ENCODE measurements at regions not wholly inside any gene's neighbourhood (a gene's known extent, or its start where the extent isn't known, plus 50 kb on each side); places are given as distances from the start of the nearest gene placed in this dataset.

DNA sequence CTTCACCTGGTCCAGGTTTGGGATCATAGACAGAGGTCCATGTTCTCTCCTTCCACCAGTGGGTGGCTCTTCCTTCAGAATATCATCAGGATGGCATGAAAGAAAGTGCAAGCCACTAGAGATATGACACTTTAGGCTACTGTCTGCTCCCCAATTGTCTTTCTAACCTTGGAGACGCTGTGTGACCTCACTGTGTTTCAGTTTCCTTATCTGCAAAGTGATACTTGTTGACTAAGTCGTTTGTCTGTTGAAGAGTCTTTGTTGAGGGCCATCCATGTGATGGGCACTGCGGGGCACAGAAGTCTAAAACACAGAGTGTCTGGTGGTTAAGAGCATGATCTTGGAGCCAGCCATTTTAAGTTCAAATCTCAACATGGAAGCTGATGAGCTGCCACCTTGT lies 259.9 kb upstream of the THSD7B start:
- BruUV-seq (replicated peaks), result no TSS peak
- CTCF ChIA-PET (ENCODE audit: low intra/inter-chr PET ratio), result no interaction called here
- no peaks in the 10 kb centered on the region for H3K9me3 ChIP-seq (replicated peaks; ENCODE audit: control insufficient read depth, insufficient read depth, low read depth, low read length)

More for the DNA sequence above, 259.9 kb upstream of the THSD7B start:
- Histone ChIP-seq H4K20me1 (replicated peaks; ENCODE audit: control insufficient read depth, insufficient read depth, low read length) (no peaks in the 10 kb centered on the region), H3K4me2 (ENCODE audit: insufficient read depth, low read length) (no peak overlapping the region), H3K9ac (ENCODE audit: insufficient read depth in 1 of 2, low read depth in 2 of 2, low read length in 2 of 2) (no peak overlapping the region), H3K79me2 (ENCODE audit: control insufficient read depth, insufficient read depth, low read length) (no peaks in the 10 kb centered on the region), H3K4me1 (replicated peaks in 1 of 2; ENCODE audit: control insufficient read depth in 2 of 2, insufficient read depth in 2 of 2, low read length in 2 of 2) (no peaks in the 10 kb centered on the region), H3K27ac (ENCODE audit: extremely low read depth, low read depth, low read length) (no peak overlapping the region), H3K4me3 (no peak overlapping the region), H2AFZ (ENCODE audit: low read depth, low read length) (no peak overlapping the region), H3K36me3 (ENCODE audit: control insufficient read depth, insufficient read depth, low read length) (no peaks in the 10 kb centered on the region), H3K9me1 (ENCODE audit: control insufficient read depth, insufficient read depth, low read length) (no peaks in the 10 kb centered on the region), H3K27me3 (ENCODE audit: control insufficient read depth in 2 of 2, insufficient read depth in 2 of 2, low read length in 2 of 2) (no peaks in the 10 kb centered on the region)
- intact Hi-C loops (cut with micrococcal nuclease), result no loop called here
- POLR2A ChIA-PET, result interaction anchor here (0.7 kb wide), 1 partner anchor 72 kb away, joined by 3 read pairs; no protein-coding TSS in a partner anchor
- FAIRE-seq, result no peak
- TF ChIP-seq, protein P1, sequence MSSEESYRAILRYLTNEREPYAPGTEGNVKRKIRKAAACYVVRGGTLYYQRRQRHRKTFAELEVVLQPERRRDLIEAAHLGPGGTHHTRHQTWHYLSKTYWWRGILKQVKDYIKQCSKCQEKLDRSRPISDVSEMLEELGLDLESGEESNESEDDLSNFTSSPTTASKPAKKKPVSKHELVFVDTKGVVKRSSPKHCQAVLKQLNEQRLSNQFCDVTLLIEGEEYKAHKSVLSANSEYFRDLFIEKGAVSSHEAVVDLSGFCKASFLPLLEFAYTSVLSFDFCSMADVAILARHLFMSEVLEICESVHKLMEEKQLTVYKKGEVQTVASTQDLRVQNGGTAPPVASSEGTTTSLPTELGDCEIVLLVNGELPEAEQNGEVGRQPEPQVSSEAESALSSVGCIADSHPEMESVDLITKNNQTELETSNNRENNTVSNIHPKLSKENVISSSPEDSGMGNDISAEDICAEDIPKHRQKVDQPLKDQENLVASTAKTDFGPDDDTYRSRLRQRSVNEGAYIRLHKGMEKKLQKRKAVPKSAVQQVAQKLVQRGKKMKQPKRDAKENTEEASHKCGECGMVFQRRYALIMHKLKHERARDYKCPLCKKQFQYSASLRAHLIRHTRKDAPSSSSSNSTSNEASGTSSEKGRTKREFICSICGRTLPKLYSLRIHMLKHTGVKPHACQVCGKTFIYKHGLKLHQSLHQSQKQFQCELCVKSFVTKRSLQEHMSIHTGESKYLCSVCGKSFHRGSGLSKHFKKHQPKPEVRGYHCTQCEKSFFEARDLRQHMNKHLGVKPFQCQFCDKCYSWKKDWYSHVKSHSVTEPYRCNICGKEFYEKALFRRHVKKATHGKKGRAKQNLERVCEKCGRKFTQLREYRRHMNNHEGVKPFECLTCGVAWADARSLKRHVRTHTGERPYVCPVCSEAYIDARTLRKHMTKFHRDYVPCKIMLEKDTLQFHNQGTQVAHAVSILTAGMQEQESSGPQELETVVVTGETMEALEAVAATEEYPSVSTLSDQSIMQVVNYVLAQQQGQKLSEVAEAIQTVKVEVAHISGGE (CRISPR knock-in tag; IDR thresholded peaks at IDR 0.05), result no peak
- TF ChIP-seq CHD4 (IDR thresholded peaks at IDR 0.05; ENCODE audit: insufficient read depth, insufficient replicate concordance, low read depth, low read length, poor library complexity, severe bottlenecking) (no peak), FOXM1 (IDR thresholded peaks at IDR 0.05; ENCODE audit: low read depth) (no peak), FOXM1 (CRISPR knock-in tag; IDR thresholded peaks at IDR 0.05; ENCODE audit: low read depth) (no peak), SLC30A9 (CRISPR knock-in tag; IDR thresholded peaks at IDR 0.05) (no peak), PHF21A (IDR thresholded peaks at IDR 0.05; ENCODE audit: borderline replicate concordance, low read depth) (no peak), ZNF121 (CRISPR knock-in tag; conservative IDR thresholded peaks at IDR 0.05) (no peak), RBM22 (IDR thresholded peaks at IDR 0.05; ENCODE audit: low read depth, low read length, poor library complexity, severe bottlenecking) (no peak), SREBF2 (CRISPR knock-in tag; IDR thresholded peaks at IDR 0.05) (no peak)
- TF ChIP-seq, protein P2, sequence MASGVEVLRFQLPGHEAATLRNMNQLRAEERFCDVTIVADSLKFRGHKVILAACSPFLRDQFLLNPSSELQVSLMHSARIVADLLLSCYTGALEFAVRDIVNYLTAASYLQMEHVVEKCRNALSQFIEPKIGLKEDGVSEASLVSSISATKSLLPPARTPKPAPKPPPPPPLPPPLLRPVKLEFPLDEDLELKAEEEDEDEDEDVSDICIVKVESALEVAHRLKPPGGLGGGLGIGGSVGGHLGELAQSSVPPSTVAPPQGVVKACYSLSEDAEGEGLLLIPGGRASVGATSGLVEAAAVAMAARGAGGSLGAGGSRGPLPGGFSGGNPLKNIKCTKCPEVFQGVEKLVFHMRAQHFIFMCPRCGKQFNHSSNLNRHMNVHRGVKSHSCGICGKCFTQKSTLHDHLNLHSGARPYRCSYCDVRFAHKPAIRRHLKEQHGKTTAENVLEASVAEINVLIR (CRISPR knock-in tag; IDR thresholded peaks at IDR 0.05), result no peak
- TF ChIP-seq, protein P3, sequence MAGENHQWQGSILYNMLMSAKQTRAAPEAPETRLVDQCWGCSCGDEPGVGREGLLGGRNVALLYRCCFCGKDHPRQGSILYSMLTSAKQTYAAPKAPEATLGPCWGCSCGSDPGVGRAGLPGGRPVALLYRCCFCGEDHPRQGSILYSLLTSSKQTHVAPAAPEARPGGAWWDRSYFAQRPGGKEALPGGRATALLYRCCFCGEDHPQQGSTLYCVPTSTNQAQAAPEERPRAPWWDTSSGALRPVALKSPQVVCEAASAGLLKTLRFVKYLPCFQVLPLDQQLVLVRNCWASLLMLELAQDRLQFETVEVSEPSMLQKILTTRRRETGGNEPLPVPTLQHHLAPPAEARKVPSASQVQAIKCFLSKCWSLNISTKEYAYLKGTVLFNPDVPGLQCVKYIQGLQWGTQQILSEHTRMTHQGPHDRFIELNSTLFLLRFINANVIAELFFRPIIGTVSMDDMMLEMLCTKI (IDR thresholded peaks at IDR 0.05; ENCODE audit: partially characterized antibody), result no peak
- TF ChIP-seq, protein P4, sequence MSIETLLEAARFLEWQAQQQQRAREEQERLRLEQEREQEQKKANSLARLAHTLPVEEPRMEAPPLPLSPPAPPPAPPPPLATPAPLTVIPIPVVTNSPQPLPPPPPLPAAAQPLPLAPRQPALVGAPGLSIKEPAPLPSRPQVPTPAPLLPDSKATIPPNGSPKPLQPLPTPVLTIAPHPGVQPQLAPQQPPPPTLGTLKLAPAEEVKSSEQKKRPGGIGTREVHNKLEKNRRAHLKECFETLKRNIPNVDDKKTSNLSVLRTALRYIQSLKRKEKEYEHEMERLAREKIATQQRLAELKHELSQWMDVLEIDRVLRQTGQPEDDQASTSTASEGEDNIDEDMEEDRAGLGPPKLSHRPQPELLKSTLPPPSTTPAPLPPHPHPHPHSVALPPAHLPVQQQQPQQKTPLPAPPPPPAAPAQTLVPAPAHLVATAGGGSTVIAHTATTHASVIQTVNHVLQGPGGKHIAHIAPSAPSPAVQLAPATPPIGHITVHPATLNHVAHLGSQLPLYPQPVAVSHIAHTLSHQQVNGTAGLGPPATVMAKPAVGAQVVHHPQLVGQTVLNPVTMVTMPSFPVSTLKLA (conservative IDR thresholded peaks at IDR 0.05), result no peak
- in situ Hi-C loops (cut with MboI), result no loop called here
- ATAC-seq, result no peak
- WGBS (ENCODE audit: insufficient coverage, low coverage, missing lambda C conversion rate), result 0% methylated on average over 3 of the region's 3 CpGs
- no peak for DNase-seq (ENCODE audit: extremely low read depth in 1 of 4, low spot score in 3 of 4)
